WTC11 (cell line): ENCODE measurements at regions not wholly inside any gene's neighbourhood (a gene's known extent, or its start where the extent isn't known, plus 50 kb on each side); places are given as distances from the start of the nearest gene placed in this dataset.

Experiments
- ATAC-seq: fragments of 200-7000 bp; cut with Tn5 transposase; 2 replicates; pipeline ENCODE4 v1.10.0; 2021; ENCODE audit warnings: mild to moderate bottlenecking, moderate library complexity
- CTCF ChIA-PET: fragments of 300-600 bp; sonication (Branson Sonifier 250); formaldehyde crosslinking; loops from one replicate; lab custom pipeline; 2021; ENCODE audit warnings: antibody characterized with exemption; lab: Charles Lee
- POLR2A ChIA-PET: fragments of 350-600 bp; sonication (Branson Sonifier 250); formaldehyde crosslinking; loops from one replicate; lab custom pipeline; 2021; ENCODE audit warnings: antibody characterized with exemption; lab: Charles Lee
- DNase-seq: peaks from one replicate; pipeline ENCODE4 v3.0.0; 2021; ENCODE audit warnings: low spot score
- H3K27ac Mint-ChIP-seq: 2 replicates; pipeline ENCODE4 v1.8.0; 2021; ENCODE audit warnings: mixed read lengths
- H3K27me3 Mint-ChIP-seq: 2 replicates; pipeline ENCODE4 v1.8.0; 2021; ENCODE audit warnings: low read depth, mild to moderate bottlenecking, moderate library complexity, mixed read lengths
- H3K36me3 Mint-ChIP-seq: 2 replicates; pipeline ENCODE4 v1.8.0; 2021; ENCODE audit warnings: mixed read lengths
- H3K4me1 Mint-ChIP-seq: 2 replicates; pipeline ENCODE4 v1.8.0; 2022; ENCODE audit warnings: mixed read lengths
- H3K4me3 Mint-ChIP-seq: 2 replicates; pipeline ENCODE4 v1.8.0; 2021; ENCODE audit warnings: mild to moderate bottlenecking, moderate library complexity, mixed read lengths
- H3K9me3 Mint-ChIP-seq: 2 replicates; pipeline ENCODE4 v1.8.0; 2021; ENCODE audit warnings: mixed read lengths
- CREM ChIP-seq: sonication (generic); formaldehyde crosslinking; IDR thresholded peaks from 2 replicates; pipeline ENCODE4 v1.8.1; 2022; ENCODE audit warnings: mild to moderate bottlenecking, missing genetic modification reagents, moderate library complexity
- ELF4 ChIP-seq: sonication (generic); formaldehyde crosslinking; IDR thresholded peaks from 2 replicates; pipeline ENCODE4 v1.8.1; 2022; ENCODE audit warnings: low read depth, mild to moderate bottlenecking, moderate library complexity, missing genetic modification reagents
- EMX1 ChIP-seq: fragments of 250-450 bp; sonication (Bioruptor Pico); IDR thresholded peaks from 2 replicates; pipeline ENCODE4 v1.8.0; 2021; ENCODE audit warnings: mild to moderate bottlenecking
- MXD4 ChIP-seq: fragments of 250-450 bp; sonication (Bioruptor Pico); IDR thresholded peaks from 2 replicates; pipeline ENCODE4 v1.8.0; 2021; ENCODE audit warnings: mild to moderate bottlenecking, moderate library complexity, borderline replicate concordance
- OVOL2 ChIP-seq: fragments of 250-450 bp; sonication (Bioruptor Pico); IDR thresholded peaks from 2 replicates; pipeline ENCODE4 v1.9.0; 2021; ENCODE audit warnings: mild to moderate bottlenecking, borderline replicate concordance
- RORB ChIP-seq: fragments of 250-450 bp; sonication (Bioruptor Pico); IDR thresholded peaks from 2 replicates; pipeline ENCODE4 v1.9.0; 2021; ENCODE audit warnings: mild to moderate bottlenecking
- TCF7 ChIP-seq: sonication (generic); formaldehyde crosslinking; IDR thresholded peaks from 2 replicates; pipeline ENCODE4 v1.8.0; 2022; ENCODE audit warnings: mild to moderate bottlenecking, low read depth, missing genetic modification reagents, moderate library complexity
- TEAD4 ChIP-seq: sonication (generic); formaldehyde crosslinking; IDR thresholded peaks from 2 replicates; pipeline ENCODE4 v1.8.0; 2022; ENCODE audit warnings: mild to moderate bottlenecking, missing genetic modification reagents
- TP53 ChIP-seq: sonication (generic); formaldehyde crosslinking; IDR thresholded peaks from 2 replicates; pipeline ENCODE4 v1.8.1; 2023; ENCODE audit warnings: mild to moderate bottlenecking, missing genetic modification reagents
- ZNF263 ChIP-seq: sonication (generic); formaldehyde crosslinking; IDR thresholded peaks from 2 replicates; pipeline ENCODE4 v1.8.1; 2022; ENCODE audit warnings: low read depth, mild to moderate bottlenecking, moderate library complexity, missing genetic modification reagents
- ZNF317 ChIP-seq: sonication (generic); formaldehyde crosslinking; IDR thresholded peaks from 2 replicates; pipeline ENCODE4 v1.8.1; 2023; ENCODE audit warnings: low read depth, mild to moderate bottlenecking, moderate library complexity, missing genetic modification reagents, borderline replicate concordance
- ZNF416 ChIP-seq: fragments of 250-450 bp; sonication (Bioruptor Pico); IDR thresholded peaks from 2 replicates; pipeline ENCODE4 v1.9.0; 2021; ENCODE audit warnings: mild to moderate bottlenecking, inconsistent platforms
- TF ChIP-seq, protein P1 (sequence below): sonication (generic); formaldehyde crosslinking; IDR thresholded peaks from 2 replicates; pipeline ENCODE4 v1.8.1; 2022; ENCODE audit warnings: low read depth, missing genetic modification reagents, borderline replicate concordance
- TF ChIP-seq, protein P2 (sequence below): sonication (generic); formaldehyde crosslinking; IDR thresholded peaks from 2 replicates; pipeline ENCODE4 v1.8.1; 2022; ENCODE audit warnings: mild to moderate bottlenecking, moderate library complexity, missing genetic modification reagents
- TF ChIP-seq, protein P3 (sequence below): sonication (generic); formaldehyde crosslinking; IDR thresholded peaks from 2 replicates; pipeline ENCODE4 v1.8.1; 2022; ENCODE audit warnings: missing genetic modification reagents, borderline replicate concordance
- TF ChIP-seq, protein P4 (sequence below): fragments of 250-450 bp; sonication (Bioruptor Pico); IDR thresholded peaks from 2 replicates; pipeline ENCODE4 v2.1.2; 2022; ENCODE audit warnings: mild to moderate bottlenecking, moderate library complexity
- TF ChIP-seq, protein P5 (sequence below): sonication (generic); formaldehyde crosslinking; IDR thresholded peaks from 2 replicates; pipeline ENCODE4 v1.8.0; 2023; ENCODE audit warnings: missing genetic modification reagents, mild to moderate bottlenecking, borderline replicate concordance

DNA sequence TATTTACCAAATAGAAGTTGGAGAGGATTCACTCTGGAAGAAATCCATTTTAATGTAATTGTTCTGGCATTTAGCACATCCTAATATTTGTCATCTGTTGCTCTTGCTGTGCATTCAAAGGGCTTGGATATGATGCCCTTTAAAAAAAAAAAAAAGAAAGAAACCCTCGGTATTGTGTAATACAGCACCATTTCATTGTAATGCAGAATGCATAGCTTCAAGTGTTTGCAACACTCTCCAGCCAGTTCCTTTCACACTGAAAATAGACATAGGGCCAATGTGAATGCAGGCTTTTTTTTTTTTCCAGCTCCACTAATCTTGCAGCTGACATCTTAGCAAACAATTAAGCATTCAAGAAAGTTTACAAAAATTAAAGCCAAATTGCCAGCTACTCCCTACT is 197.4 kb upstream of the POU3F2 start:
- H3K4me1 Mint-ChIP-seq, result peaks cover 87% of the 10 kb centered on the region
- DNase-seq, result no peak
- POLR2A ChIA-PET, result no interaction called here
- no peaks in the 10 kb centered on the region; the same call in 1 of the 2 replicates for H3K27me3 Mint-ChIP-seq
- no peak overlapping the region for H3K4me3 Mint-ChIP-seq
- no peaks in the 10 kb centered on the region for H3K9me3 Mint-ChIP-seq
- CTCF ChIA-PET, result interaction anchor here (0.6 to 1.6 kb wide), 4 partner anchors 10 to 1672 kb away, joined by 3 read pairs; no protein-coding TSS in a partner anchor
- TF ChIP-seq ZNF317 (CRISPR knock-in tag) (peak; percentile 75; the same call in 1 of the 2 replicates), EMX1 (CRISPR knock-in tag) (no peak)
- TF ChIP-seq, all 79 proteins: peak for 1
- ATAC-seq, result peak; percentile 54
- H3K36me3 Mint-ChIP-seq, result no peaks in the 10 kb centered on the region
- H3K27ac Mint-ChIP-seq, result peak overlapping the region; percentile 51

DNA sequence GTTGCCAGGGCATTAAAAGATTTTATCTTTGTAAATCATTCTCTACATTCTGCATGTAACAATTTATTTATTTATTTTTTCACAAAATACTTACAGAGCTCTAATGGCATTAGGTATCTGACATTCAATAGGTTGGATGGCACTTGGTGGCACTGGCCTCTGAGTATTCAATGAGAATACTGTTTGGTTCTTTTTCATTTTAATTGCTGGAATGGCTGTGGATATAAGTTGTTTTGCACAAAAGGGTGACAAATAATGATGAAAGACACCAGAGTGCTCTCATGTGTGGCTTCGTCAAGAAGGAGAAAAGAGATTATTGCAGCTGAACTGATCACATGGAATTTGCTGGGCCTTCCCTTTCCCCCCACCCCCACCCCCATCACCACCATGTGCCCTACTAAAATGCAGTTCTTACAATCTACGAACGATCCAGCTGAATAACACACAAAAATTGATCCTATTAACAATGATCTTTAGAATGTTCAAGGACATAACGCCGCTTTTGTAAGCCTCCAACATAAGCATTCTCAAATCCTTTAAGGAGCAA is 195.2 kb upstream of the POU3F2 start:
- H3K36me3 Mint-ChIP-seq, result no peaks in the 10 kb centered on the region
- no peak overlapping the region for H3K27ac Mint-ChIP-seq
- TF ChIP-seq, protein P1, sequence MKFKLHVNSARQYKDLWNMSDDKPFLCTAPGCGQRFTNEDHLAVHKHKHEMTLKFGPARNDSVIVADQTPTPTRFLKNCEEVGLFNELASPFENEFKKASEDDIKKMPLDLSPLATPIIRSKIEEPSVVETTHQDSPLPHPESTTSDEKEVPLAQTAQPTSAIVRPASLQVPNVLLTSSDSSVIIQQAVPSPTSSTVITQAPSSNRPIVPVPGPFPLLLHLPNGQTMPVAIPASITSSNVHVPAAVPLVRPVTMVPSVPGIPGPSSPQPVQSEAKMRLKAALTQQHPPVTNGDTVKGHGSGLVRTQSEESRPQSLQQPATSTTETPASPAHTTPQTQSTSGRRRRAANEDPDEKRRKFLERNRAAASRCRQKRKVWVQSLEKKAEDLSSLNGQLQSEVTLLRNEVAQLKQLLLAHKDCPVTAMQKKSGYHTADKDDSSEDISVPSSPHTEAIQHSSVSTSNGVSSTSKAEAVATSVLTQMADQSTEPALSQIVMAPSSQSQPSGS (CRISPR knock-in tag), result no peak
- TF ChIP-seq, protein P2, sequence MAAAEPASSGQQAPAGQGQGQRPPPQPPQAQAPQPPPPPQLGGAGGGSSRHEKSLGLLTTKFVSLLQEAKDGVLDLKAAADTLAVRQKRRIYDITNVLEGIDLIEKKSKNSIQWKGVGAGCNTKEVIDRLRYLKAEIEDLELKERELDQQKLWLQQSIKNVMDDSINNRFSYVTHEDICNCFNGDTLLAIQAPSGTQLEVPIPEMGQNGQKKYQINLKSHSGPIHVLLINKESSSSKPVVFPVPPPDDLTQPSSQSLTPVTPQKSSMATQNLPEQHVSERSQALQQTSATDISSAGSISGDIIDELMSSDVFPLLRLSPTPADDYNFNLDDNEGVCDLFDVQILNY (CRISPR knock-in tag), result no peak
- TF ChIP-seq TP53 (no peak), ZNF263 (CRISPR knock-in tag) (no peak), ZNF416 (no peak), OVOL2 (no peak), RORB (CRISPR knock-in tag) (no peak), MXD4 (CRISPR knock-in tag) (no peak), TCF7 (CRISPR knock-in tag) (no peak), CREM (CRISPR knock-in tag) (no peak), TEAD4 (CRISPR knock-in tag) (no peak), ELF4 (CRISPR knock-in tag) (no peak)
- TF ChIP-seq, protein P3, sequence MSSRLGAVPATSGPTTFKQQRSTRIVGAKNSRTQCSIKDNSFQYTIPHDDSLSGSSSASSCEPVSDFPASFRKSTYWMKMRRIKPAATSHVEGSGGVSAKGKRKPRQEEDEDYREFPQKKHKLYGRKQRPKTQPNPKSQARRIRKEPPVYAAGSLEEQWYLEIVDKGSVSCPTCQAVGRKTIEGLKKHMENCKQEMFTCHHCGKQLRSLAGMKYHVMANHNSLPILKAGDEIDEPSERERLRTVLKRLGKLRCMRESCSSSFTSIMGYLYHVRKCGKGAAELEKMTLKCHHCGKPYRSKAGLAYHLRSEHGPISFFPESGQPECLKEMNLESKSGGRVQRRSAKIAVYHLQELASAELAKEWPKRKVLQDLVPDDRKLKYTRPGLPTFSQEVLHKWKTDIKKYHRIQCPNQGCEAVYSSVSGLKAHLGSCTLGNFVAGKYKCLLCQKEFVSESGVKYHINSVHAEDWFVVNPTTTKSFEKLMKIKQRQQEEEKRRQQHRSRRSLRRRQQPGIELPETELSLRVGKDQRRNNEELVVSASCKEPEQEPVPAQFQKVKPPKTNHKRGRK (CRISPR knock-in tag), result no peak
- TF ChIP-seq, protein P4, sequence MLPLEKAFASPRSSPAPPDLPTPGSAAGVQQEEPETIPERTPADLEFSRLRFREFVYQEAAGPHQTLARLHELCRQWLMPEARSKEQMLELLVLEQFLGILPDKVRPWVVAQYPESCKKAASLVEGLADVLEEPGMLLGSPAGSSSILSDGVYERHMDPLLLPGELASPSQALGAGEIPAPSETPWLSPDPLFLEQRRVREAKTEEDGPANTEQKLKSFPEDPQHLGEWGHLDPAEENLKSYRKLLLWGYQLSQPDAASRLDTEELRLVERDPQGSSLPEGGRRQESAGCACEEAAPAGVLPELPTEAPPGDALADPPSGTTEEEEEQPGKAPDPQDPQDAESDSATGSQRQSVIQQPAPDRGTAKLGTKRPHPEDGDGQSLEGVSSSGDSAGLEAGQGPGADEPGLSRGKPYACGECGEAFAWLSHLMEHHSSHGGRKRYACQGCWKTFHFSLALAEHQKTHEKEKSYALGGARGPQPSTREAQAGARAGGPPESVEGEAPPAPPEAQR, result no peak
- TF ChIP-seq, protein P5, sequence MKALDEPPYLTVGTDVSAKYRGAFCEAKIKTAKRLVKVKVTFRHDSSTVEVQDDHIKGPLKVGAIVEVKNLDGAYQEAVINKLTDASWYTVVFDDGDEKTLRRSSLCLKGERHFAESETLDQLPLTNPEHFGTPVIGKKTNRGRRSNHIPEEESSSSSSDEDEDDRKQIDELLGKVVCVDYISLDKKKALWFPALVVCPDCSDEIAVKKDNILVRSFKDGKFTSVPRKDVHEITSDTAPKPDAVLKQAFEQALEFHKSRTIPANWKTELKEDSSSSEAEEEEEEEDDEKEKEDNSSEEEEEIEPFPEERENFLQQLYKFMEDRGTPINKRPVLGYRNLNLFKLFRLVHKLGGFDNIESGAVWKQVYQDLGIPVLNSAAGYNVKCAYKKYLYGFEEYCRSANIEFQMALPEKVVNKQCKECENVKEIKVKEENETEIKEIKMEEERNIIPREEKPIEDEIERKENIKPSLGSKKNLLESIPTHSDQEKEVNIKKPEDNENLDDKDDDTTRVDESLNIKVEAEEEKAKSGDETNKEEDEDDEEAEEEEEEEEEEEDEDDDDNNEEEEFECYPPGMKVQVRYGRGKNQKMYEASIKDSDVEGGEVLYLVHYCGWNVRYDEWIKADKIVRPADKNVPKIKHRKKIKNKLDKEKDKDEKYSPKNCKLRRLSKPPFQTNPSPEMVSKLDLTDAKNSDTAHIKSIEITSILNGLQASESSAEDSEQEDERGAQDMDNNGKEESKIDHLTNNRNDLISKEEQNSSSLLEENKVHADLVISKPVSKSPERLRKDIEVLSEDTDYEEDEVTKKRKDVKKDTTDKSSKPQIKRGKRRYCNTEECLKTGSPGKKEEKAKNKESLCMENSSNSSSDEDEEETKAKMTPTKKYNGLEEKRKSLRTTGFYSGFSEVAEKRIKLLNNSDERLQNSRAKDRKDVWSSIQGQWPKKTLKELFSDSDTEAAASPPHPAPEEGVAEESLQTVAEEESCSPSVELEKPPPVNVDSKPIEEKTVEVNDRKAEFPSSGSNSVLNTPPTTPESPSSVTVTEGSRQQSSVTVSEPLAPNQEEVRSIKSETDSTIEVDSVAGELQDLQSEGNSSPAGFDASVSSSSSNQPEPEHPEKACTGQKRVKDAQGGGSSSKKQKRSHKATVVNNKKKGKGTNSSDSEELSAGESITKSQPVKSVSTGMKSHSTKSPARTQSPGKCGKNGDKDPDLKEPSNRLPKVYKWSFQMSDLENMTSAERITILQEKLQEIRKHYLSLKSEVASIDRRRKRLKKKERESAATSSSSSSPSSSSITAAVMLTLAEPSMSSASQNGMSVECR (CRISPR knock-in tag), result no peak
- CTCF ChIA-PET, result no interaction called here
- ATAC-seq, result no peak
- no peaks in the 10 kb centered on the region; the same call in 1 of the 2 replicates for H3K27me3 Mint-ChIP-seq
- DNase-seq, result no peak
- H3K4me3 Mint-ChIP-seq, result no peak overlapping the region
- H3K4me1 Mint-ChIP-seq, result peaks cover 87% of the 10 kb centered on the region
- no peaks in the 10 kb centered on the region for H3K9me3 Mint-ChIP-seq
- POLR2A ChIA-PET, result no interaction called here
